Globus pallidus (tissue), 1 donor: ENCODE measurements at regions not wholly inside any gene's neighbourhood (a gene's known extent, or its start where the extent isn't known, plus 50 kb on each side); places are given as distances from the start of the nearest gene placed in this dataset.
A peak's percentile ranks its signal among the peaks of the same experiment; 100 is the strongest.

ENCODE experiments used
- DNase-seq: peaks from one replicate; pipeline ENCODE4 v3.0.0-alpha.2; 2015; ENCODE audit warnings: low spot score

DNA sequence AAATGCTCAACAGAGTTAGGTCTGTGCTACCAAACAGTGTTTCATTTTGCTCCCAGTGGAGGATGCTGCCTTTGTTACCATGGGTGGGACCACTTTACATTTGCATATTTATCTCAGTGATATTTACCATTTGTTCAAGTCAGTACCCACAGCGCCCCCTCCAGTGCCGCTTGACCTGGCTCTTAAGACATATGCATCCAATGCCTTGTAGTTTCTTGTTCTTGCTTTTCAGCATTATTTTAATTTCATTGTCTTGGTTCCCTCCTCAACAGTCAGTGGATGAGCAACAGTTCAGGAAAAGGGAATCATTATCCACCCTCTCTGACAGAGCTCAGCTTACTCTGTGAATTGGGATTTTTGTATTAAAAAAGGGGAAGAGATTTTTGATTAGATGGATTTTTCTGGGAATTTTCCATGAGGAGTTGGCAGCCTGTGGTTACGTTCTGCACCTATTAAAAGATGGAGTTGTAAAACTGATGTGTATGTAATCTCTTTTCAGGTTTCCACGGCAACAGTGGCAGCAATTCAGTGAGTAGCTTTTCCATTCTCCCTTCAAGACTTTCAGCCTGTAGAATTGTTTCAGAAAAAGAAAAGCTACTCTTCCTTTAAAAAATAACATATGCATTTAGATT, 240.5 kb upstream of the DAAM1 start:
- DNase-seq = peak; percentile 8

DNA sequence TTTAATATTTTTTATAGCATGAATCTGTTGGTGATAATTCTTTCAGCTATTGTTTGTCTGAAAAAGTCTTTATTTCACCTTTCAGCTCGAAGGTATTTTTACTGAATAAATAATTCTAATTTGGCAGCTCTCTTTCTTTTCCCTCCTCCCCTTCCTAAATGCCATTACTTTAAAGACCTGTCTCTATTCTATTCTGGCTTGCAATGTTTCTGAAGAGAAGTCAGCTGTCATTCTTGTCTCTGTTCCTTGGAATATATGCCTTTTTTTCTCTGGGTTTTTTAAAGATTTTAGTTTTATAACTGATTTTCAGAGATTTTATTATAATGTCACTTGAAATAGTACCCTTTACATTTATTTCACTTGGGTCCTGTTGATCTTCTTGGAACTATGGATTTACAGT, 237.9 kb upstream of the DAAM1 start:
- DNase-seq = no peak

DNA sequence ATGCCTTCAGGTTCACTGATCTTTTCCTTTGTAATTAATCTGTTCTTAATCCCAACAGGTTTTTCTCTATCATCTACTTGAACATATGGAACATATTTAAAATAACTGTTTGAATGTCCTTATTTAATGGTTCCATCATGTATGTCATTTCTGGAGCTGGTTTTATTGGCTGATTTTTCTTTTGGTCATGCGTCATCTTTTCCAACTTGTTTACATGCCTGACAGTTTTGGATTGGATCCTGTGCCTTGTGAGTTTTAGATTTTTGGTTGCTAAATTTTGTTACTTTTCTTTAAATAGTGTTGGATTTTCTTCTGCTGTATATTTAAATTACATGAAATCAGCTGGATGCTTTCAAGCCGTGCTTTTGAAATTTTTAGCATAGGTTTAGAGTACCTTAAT, 237.3 kb upstream of the DAAM1 start:
- no peak for DNase-seq

DNA sequence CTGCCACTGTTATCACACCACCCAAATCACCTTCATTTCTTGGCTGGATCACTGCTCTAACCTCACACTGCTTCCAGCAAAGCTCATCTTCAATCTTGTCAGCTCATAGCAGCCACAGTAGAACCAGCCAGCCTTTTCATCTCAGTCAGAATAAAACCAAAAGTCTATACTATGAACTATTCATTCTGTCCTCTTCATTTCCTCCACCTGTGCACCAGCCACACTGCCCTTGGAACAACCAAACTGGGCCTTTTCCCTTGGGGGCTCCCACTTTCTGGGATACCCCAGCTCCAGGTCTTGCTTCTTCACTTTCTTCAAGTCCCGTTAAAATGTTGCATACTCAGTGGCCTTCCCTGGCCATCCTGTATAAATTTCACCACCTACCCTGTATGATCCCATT, 234.4 kb upstream of the DAAM1 start:
- no peak for DNase-seq

DNA sequence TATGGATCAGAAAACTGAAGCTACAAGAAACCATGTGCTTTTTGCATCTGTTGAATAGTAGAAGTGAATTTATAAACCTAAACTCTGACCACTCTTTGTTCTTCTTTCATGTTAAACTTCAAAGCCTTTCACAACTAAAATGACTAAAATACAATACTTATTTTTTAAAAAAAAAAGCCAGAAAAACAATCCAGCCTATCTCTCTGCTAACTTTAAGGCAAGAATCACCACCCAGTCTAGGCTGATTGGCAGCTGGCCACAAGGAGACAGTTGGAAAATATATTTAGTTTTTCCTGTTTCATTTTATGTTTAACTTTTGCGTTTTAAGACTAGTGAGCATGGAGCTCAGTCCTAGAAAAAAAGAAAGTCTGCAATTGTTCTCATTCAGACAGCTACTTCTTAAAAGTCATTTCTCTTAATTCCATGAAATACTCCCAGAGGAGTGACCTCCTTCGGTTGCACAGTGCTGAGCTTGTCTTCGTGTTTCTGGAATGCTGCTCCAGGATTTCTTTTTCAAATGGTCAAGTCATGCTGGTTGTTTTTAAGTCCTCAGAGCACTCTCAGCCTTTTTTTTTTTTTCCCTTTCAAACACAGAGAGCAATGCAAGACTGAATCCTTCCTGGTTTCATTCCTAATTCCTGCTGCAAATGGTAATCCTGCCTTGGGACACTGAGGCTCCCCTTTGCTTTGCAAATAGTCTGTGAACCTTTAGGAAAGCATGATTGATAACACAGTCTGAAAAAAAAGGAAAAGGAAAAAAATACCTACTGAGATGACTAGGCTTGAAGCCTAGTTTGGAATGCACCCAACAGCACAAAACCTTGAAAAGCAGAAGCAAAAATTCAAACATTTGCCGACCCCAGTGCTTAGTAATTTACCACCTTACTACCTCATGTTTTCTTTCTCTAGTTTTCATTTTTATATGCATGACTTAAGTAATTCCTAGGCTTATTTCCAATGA, 233.3 kb upstream of the DAAM1 start:
- peak; percentile 16 for DNase-seq

DNA sequence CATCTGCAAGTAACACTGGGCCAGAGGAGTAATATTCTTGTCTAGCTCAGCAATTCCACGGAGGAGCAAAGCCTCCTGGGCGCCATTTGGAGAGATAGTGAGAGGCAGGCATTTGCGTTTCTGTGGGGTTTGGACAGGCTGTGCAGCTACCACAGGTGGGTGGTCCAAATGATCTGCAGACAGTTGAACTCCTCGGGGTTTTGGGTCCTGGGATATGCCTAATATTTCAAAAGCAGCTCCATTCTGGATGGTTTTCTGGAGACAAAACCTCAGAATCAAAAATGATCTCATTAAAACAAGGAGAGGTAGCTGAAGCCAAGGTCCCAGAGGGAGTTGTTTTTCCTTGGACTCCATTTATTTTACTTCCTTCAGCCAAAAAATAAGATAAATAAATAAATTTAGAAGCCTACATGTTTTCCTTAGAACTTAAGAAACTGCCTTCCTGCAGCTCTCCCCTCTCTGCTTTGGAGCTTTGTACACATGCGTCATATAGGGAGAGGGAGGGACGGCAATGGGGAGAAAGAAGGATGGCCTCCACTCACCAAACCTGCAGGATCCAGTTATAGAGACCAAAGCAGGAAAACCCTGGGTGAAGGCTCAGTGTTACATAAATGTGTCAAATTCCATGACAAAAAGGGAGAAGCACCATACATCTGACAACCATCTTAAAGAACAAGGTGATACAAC, 227.3 kb upstream of the DAAM1 start:
- no peak for DNase-seq

DNA sequence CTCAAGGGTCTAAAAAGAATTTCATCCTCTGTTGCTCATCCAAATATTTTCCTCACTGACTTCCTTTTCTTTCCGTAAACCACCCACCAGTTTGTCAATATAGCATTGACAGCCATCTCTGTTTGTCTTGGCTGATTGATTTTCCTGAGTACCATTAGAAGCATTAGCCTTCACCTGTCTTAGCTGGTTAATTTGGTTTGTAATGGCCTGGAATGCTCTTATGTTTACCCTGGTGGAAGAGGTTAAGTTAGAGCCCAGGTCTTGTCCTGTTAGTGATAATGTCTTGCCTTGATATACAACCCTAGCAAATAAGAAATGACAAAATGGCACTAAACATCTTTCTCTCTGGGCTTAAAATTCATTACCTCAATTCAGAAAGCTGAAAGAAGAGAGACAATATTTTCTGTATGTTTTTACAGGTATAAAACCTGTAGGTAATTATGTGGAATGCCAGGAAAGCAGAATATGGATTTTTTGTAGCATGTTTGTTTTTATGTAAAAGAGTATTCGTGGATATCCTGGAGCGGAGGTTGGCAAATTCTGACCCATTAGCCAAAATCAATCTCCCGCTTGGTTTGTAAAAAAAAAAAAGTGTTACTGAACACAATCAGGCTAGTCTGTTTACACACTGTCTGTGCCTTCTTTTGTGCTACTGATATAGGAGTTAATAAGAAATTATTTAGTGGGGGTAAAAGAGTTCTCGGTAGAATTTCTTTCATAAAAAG, 224.4 kb upstream of the DAAM1 start:
- no peak for DNase-seq

DNA sequence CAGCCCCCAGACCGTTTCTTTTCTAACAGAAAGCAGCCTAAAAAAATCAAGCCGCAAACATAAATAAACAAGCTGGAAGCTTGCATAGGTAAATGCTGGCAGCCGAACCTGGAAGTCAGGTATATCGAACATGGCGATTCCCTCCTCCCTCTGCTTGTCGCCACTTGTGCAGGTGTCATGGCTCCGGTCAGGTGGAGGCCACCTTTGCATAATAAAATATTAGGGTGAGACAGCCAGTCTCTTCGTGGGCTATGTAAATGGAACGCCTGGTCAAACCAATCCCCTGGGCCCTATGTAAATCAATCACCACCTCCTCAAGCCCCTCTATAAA, 223.9 kb upstream of the DAAM1 start:
- no peak for DNase-seq

DNA sequence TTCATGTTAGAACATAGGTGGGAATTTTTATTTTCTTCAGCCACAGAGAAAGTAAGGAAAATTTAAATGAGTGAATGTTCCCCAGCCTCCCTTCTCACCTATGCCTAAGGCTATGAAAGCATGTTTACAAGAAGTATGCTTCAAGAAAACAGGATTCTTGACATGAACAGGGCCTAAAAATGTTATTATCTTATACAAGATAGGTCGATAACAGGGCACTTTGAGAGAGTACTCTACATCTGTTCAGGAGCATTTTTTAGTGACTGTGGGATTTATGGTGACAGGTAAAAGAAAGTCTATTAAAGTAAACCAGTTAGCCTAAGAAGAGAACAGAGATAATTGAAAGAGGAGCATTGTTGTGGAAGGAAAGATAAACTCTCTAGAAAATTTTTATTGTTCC, 222.9 kb upstream of the DAAM1 start:
- DNase-seq = no peak

DNA sequence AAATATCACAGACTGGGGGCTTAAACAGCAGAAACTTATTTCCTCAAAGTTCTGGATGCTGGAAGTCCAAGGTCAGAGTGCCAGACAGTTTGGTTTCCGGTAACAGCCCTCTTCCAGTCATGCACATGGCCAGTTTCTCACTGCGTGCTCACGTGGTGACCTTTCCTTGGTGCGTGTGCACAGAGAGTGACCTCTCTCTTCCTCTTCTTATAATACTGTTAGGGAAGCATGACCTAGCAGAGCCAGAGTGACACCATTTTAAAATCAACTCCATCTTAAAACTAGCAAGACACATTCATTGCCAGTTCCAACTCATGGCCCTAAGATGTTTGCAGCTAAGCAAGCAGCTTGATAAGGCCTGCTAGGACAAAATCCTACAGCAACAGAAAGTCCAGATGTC, 221.5 kb upstream of the DAAM1 start:
- DNase-seq = no peak

DNA sequence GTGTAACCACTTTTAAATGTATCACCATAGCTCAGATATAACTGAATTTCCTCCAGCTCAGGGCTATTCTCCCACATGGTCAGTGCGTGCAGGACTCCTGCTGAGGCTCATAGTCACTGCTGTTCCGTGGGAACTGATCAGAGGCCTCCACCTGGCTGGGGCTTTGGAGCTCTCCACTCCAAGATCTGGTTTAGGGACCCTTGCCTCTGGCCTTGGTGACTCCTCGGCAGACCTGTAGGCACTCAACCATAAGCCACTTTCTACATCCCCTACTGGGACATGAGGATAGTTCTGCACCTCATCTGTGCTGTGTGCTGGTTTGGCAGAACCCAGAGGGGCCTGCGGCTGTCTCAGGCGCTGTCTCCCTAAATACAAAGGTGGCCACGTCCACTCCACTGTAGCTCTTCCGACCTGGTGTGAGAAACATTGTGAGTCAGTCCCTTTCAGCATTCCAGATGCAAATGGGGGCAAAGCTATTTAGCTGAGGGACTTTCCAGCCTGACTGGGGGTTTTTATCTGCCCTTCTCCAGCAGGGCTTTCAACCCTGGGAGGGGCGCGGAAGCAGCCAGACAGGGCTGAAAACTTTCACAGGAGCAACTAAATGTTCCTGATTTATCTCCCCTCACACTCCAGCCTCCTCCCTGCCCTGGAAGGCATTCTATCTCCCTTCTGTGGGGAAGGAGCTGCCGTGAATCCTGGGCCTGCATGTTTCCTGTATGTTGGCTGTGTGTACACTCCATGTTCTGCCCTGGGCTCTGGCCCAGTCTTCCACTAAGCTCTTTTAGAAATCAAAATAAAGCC, 218.3 kb upstream of the DAAM1 start:
- no peak for DNase-seq

DNA sequence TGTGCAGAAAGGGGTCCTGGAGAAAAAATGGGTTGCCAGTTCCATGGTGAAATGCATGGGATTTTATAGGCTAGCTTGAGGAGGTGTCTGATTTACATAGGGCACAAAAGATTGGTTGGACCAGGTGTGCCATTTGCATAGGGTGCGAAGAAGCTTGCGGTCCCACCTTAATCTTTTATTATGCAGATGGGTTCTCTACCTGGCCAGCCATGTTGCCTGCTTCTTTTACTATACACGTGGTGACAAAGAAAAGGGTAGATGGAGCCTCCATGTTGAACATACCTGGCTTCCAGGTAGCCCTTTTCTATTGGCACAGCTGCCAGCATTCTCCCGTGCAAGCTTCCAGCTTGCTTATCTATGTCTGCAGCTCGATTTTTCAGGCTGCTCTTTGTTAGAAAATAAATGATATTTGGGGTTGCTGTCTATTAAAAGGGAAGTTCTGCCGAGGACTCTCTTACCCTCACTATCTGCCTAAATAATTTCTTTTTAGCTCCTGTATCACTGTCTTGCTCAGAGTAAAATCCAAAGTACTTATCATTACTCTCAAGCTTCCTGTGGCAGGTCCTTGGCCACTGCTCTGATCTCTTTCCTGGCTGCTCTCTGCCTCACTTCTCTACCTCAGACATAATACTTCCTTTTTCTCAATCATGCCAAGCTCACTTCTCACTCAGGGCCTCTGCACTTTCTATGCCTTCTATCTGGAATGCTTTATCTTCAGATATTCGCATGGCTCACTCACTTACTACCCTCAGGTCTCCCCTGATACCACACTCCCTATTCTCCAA, 216.0 kb upstream of the DAAM1 start:
- DNase-seq = no peak

DNA sequence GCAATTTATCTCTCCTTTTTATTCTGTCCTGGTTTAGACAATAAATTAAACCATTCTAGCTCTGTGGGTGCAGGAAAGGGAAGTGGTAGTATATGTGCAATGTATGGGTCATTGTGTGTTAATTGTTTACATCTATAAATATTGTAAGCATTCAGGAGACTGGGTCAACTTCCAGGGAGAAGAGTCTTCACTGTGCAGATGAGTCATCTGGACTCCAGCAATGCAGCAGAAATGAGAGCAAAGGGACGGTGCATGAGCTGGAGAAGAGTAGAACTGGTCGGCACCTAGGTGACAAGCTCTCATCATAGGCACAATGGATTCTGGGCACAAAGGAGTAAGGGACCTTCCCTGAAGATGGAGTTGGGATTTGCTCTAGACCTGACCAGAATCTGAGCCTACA, 211.1 kb upstream of the DAAM1 start:
- DNase-seq = no peak

DNA sequence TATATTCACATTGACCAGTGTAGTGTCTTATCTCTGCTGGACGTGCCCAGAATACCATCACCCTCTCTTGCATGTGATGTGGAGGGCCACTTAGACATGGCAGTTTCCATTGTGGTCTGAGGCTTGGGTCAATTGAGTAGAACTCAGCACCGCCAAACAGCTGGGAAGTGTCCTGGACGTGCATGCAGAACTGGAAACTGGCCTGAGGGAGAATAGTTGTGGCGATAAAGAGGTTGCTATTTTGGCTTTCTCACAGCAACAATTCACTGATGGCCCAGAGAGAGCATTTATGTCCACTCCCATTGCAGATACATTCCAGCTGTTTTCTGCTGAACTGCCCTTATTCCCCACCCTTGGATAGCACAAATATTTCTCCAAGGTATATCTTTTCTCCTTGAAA, 210.1 kb upstream of the DAAM1 start:
- DNase-seq = no peak

DNA sequence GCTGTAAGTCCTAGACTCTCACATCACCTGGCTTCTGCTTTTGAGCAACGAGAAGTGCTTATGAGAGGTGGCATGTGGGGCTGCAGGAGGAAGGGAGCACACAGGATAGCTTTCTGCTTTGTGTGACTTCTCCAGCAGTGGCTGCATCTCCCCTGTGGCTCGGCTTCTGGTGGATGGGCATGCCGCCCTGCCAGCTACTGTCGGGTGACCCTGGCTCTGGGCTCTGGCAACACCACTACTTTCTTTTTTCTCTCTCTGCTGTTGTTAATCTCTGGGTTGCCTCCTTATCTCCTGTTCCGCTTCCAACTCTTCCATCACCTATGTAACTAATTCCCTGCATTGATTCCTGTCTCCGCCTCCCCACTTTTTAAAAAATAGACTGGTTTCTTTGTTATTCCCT, 209.1 kb upstream of the DAAM1 start:
- no peak for DNase-seq

DNA sequence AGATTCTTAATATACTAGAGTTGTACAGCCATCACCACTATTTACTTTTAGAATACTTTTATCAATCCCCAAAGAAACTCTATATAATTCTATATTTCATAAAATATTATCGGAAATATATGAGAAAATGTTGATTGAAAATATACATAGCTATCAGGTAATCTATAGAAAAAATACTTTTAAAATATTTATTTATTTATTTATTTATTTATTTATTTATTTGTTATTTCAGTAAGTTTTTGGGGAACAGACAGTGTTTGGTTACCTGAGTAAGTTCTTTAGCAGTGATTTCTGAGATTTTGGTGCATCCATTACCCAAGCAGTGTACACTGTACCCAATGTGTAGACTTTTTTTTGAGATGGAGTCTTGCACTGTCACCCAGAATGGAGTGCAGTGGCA, 206.6 kb upstream of the DAAM1 start:
- DNase-seq = no peak

DNA sequence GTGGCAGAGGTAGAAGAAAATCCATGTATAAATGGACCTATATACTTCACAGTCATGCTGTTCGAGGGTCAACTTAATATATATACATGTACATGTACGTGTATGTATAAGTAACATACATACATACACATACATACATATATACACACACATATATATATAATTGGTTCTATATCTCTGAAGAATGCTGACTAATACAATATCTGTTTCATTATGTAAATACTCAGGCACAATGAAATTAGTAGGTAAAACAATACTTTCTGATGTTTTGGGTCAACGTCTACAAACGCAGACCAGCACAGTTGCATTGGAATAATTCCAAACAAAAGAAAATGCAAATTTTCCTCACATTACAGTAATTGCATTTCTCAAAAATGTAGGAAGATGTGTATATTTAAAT, 202.7 kb upstream of the DAAM1 start:
- no peak for DNase-seq

DNA sequence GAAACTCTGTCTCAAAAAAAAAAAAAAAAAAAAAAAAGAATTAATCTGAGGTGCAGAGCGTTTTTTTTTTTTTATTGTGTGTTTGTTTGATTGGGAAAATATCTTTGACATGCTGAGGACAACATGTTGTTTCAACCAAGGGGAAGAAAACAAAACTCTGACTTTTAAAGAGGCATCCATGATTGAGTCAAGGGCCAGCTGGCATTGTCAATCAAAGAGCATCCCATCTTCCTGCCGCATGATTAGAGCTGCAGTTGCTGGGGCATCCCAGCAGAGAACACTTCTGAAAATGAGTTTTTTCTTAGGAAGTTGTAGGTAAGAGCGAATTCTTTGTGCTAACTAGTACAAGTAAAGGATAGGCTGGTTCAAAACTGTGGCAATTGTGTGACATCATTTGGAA, 200.9 kb upstream of the DAAM1 start:
- no peak for DNase-seq

DNA sequence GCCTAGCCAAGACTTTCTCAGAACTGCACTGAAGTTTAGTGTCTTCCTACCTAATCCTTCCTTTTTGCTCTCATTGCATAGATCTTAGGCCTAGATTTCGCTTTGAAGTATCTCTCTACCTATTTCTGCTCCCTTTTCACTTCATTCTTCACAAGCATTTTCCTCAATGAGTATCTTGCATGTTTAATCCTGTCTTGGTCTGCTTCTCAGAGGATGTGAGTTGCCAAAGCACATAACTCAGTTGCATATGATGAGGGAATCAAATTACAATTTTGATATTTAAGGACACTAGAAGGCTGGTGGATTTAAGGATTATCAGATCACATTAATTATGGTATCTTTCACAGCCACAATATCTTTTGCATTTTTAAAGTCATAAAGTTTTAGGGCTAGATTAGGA, 195.5 kb upstream of the DAAM1 start:
- no peak for DNase-seq

DNA sequence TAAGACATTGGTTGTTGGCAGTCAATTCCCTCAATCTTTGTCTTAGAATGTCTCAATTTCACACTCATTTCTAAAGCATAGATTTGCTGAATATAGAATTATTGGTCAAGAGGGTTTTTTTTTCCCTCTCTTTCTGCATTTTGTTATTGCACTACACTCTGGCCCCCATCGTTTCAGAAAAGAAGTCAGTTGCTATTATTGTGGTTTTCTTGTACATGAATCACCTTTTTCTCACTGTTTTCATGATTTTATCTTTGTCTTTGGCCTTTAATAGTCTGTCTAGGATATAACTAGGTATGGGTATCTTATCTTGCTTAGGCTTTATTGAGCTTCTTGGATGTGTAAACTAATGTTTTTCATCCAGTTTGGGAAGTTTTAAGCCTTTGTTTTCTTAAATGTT, 194.3 kb upstream of the DAAM1 start:
- no peak for DNase-seq

DNA sequence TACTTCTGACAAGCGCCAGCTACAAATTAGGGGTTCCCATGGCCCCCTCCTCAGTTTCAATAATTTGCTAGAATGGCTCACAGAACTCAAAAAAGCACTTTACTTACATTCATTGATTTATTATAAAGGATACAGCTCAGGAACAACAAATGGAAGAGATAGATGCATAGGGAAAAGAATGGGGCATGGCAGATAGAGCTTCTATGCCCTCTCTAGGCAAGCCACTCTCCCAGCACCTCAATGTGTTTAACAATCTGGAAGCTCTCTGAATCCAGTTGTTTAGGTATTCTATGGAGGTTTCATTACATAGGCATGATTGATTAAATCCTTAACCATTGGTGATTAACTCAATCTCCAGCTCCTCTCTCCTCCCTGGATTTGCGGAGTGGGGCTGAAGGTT, 184.5 kb upstream of the DAAM1 start:
- no peak for DNase-seq
